K562 (cell line): ENCODE measurements at regions not wholly inside any gene's neighbourhood (a gene's known extent, or its start where the extent isn't known, plus 50 kb on each side); places are given as distances from the start of the nearest gene placed in this dataset.
A peak's percentile ranks its signal among the peaks of the same experiment; 100 is the strongest.

Experiments
- ATAC-seq: fragments of 200-7000 bp; cut with Tn5 transposase; 3 replicates; pipeline ENCODE4 v1.9.1; 2020; ENCODE audit warnings: moderate library complexity
- BruUV-seq: library from RNA; stranded (reverse); fragments of 400-500 nt; replicated peaks from 2 replicates; lab custom pipeline; 2021; lab: Mats Ljungman, UMichigan
- CTCF ChIA-PET: fragments of 300-600 bp; formaldehyde crosslinking; extraction: SDS; loops from one replicate; lab custom pipeline; 2021; ENCODE audit warnings: low intra/inter-chr PET ratio; lab: Yijun Ruan, JAX
- POLR2A ChIA-PET: fragments of 300-600, 350-650 bp; sonication (Branson Sonifier 250); formaldehyde crosslinking; extraction: SDS; loops from one replicate; lab custom pipeline; 2021; ENCODE audit warnings: antibody characterized with exemption, inconsistent platforms; lab: Yijun Ruan, JAX
- DNase-seq, 4 experiments: peaks; one replicate each; pipeline versions ENCODE4 v3.0.0 to v3.0.0-alpha.2; 2011 to 2018; ENCODE audit warnings: low spot score in 3 of 4, mixed read lengths in 3 of 4; ENCODE audit errors: extremely low read depth in 1 of 4
- FAIRE-seq: peaks from 2 replicates; lab custom pipeline; 2011; peaks lifted over from hg19 to GRCh38; lab: Jason Lieb, UNC
- H2AFZ ChIP-seq: 2 replicates; pipeline ENCODE4 v1.6.0; 2011; ENCODE audit warnings: low read depth, low read length, control low read depth, inconsistent platforms
- H3K27ac ChIP-seq: fragments of 200-600 bp; 3 replicates; pipeline ENCODE4 v1.8.0; 2011; ENCODE audit warnings: low read depth, mild to moderate bottlenecking, control low read depth, inconsistent platforms, low read length, moderate library complexity, mixed read lengths; ENCODE audit errors: extremely low read depth
- H3K27me3 ChIP-seq, 2 experiments: fragments of 300-600 bp in 1 of 2; 2 replicates in 1 of 2; 3 replicates in 1 of 2; pipeline versions ENCODE4 v1.6.0 to v1.8.0; 2011; ENCODE audit warnings: inconsistent platforms in 2 of 2, low read length in 2 of 2, mild to moderate bottlenecking in 1 of 2, mixed read lengths in 1 of 2, moderate library complexity in 1 of 2; ENCODE audit not compliant: control insufficient read depth in 2 of 2, insufficient read depth in 2 of 2
- H3K36me3 ChIP-seq: fragments of 300-600 bp; 3 replicates; pipeline ENCODE4 v1.8.0; 2011; ENCODE audit warnings: mild to moderate bottlenecking, low read length, inconsistent platforms; ENCODE audit not compliant: control insufficient read depth, insufficient read depth
- H3K4me1 ChIP-seq, 2 experiments: fragments of 200-600 bp in 1 of 2; replicated peaks in 1 of 2; 2 replicates in 1 of 2; 3 replicates in 1 of 2; pipeline versions ENCODE4 v1.5.1 to v1.8.0; 2011; ENCODE audit warnings: inconsistent platforms in 2 of 2, low read length in 2 of 2, mild to moderate bottlenecking in 1 of 2, mixed read lengths in 1 of 2, moderate library complexity in 1 of 2; ENCODE audit not compliant: control insufficient read depth in 2 of 2, insufficient read depth in 2 of 2
- H3K4me2 ChIP-seq: 2 replicates; pipeline ENCODE4 v1.6.1; 2011; ENCODE audit warnings: low read length, control low read depth, inconsistent platforms, mixed read lengths; ENCODE audit not compliant: insufficient read depth
- H3K4me3 ChIP-seq: fragments of 200-600 bp; sonication (generic), shearing (Covaris generic); 2 replicates; pipeline ENCODE4 v1.5.1; 2016; ENCODE audit warnings: control low read depth, inconsistent platforms
- H3K79me2 ChIP-seq: fragments of 200-600 bp; 3 replicates; pipeline ENCODE4 v1.8.0; 2011; ENCODE audit warnings: low read length, inconsistent platforms; ENCODE audit not compliant: control insufficient read depth, insufficient read depth
- H3K9ac ChIP-seq, 2 experiments: 2 replicates each; pipeline versions ENCODE4 v1.6.0 to v1.6.1; 2011; ENCODE audit warnings: low read depth in 2 of 2, low read length in 2 of 2, control low read depth in 1 of 2, inconsistent platforms in 1 of 2, mild to moderate bottlenecking in 1 of 2, mixed read lengths in 1 of 2; ENCODE audit not compliant: insufficient read depth in 1 of 2
- H3K9me1 ChIP-seq: one replicate; pipeline ENCODE4 v1.6.0; 2011; ENCODE audit warnings: inconsistent platforms, mild to moderate bottlenecking, low read length, moderate library complexity; ENCODE audit not compliant: control insufficient read depth, insufficient read depth
- H3K9me3 ChIP-seq: replicated peaks from 2 replicates; pipeline ENCODE4 v1.5.1; 2011; ENCODE audit warnings: low read depth, low read length, inconsistent platforms; ENCODE audit not compliant: control insufficient read depth, insufficient read depth
- H4K20me1 ChIP-seq: replicated peaks from 2 replicates; pipeline ENCODE4 v1.6.1; 2011; ENCODE audit warnings: low read length, inconsistent platforms, mixed read lengths; ENCODE audit not compliant: control insufficient read depth, insufficient read depth
- KLF1 ChIP-seq: fragments of 450-650 bp; IDR thresholded peaks from 2 replicates; pipeline ENCODE4 v1.6.1; 2016; ENCODE audit warnings: missing genetic modification characterization, missing compliant biosample characterization
- ZNF24 ChIP-seq: fragments of 450-650 bp; IDR thresholded peaks from 2 replicates; pipeline ENCODE4 v1.6.1; 2016
- ZNF384 ChIP-seq: IDR thresholded peaks from 2 replicates; pipeline ENCODE4 v1.6.1; 2012; ENCODE audit warnings: low read depth, low read length, improper control_type of control experiment
- WGBS: fragments of 100-300 bp; shearing (Covaris generic); methylation state at CpG from one replicate; pipeline ENCODE4 v1.1.6; 2016; ENCODE audit warnings: low coverage, mixed read lengths; ENCODE audit not compliant: insufficient coverage; ENCODE audit errors: missing lambda C conversion rate; 5-methylcytosine and 5-hydroxymethylcytosine counted together
- in situ Hi-C: fragments of 300-500 bp; cut with MboI; formaldehyde crosslinking; loops from 4 replicates; pipeline ENCODE4 v1.15.0; 2018; ENCODE audit warnings: inconsistent platforms, mixed read lengths
- intact Hi-C: fragments of 100-400 bp; cut with micrococcal nuclease; formaldehyde crosslinking; loops from 2 replicates; pipeline ENCODE4 v1.14.2; 2022

GRCh38 chrX:1807301-1807731 lies 192.5 kb downstream of the ASMT start:
- 2% methylated on average over 11 of the region's 12 CpGs for WGBS
- Histone ChIP-seq H3K9me1 (no peaks in the 10 kb centered on the region), H3K4me3 (no peak overlapping the region), H3K27ac (no peak overlapping the region), H3K9me3 (no peaks in the 10 kb centered on the region), H4K20me1 (no peaks in the 10 kb centered on the region), H3K27me3 (no peaks in the 10 kb centered on the region; a peak in 1 of 5 replicates), H3K4me2 (no peak overlapping the region), H3K4me1 (no peaks in the 10 kb centered on the region; a peak in 1 of 5 replicates), H2AFZ (no peak overlapping the region)
- in situ Hi-C loops = no loop called here
- no peak for DNase-seq
- intact Hi-C loops = no loop called here
- no peak for FAIRE-seq
- ChIA-PET CTCF (no interaction called here), POLR2A (no interaction called here)
- BruUV-seq = no TSS peak
- ATAC-seq = no peak
- TF ChIP-seq ZNF384 (0 out of 2 replicates have a peak, but pooled peaks have one; percentile 32), ZNF24 (no peak)
- TF ChIP-seq, all 486 proteins: peak for 1
- no peak overlapping the region for H3K9ac ChIP-seq
- no peaks in the 10 kb centered on the region for H3K36me3 ChIP-seq
- no peaks in the 10 kb centered on the region for H3K79me2 ChIP-seq

GRCh38 chrX:1809581-1809980 lies 194.7 kb downstream of the ASMT start:
- Histone ChIP-seq H3K27ac (no peak overlapping the region), H3K4me1 (no peaks in the 10 kb centered on the region; a peak in 1 of 5 replicates), H3K79me2 (no peaks in the 10 kb centered on the region), H3K4me3 (no peak overlapping the region), H3K9me3 (no peaks in the 10 kb centered on the region), H3K9ac (no peak overlapping the region), H4K20me1 (no peaks in the 10 kb centered on the region), H2AFZ (no peak overlapping the region), H3K36me3 (no peaks in the 10 kb centered on the region), H3K27me3 (no peaks in the 10 kb centered on the region; a peak in 1 of 5 replicates), H3K4me2 (no peak overlapping the region), H3K9me1 (no peaks in the 10 kb centered on the region)
- BruUV-seq = no TSS peak
- ATAC-seq (no peak), DNase-seq (no peak), FAIRE-seq (no peak)
- intact Hi-C loops = no loop called here
- CTCF ChIA-PET = no interaction called here
- in situ Hi-C loops = no loop called here
- TF ChIP-seq KLF1 = no peak
- POLR2A ChIA-PET = no interaction called here
- WGBS = 2% methylated on average over 5 of the region's 5 CpGs
